ENCODE measurements at regions not wholly inside any gene's neighbourhood (a gene's known extent, or its start where the extent isn't known, plus 50 kb on each side); places are given as distances from the start of the nearest gene placed in this dataset.

GRCh38 chr12:92464911-92465310 lies 237.9 kb upstream of the PLEKHG7 start:
- H3K27ac ChIP-seq (ENCODE audit: low read depth in 2 of 2, low read length in 1 of 2), result no peak overlapping the region
- no peak for DNase-seq

More at GRCh38 chr12:92464911-92465310, 237.9 kb upstream of the PLEKHG7 start:
- Histone ChIP-seq H4K20me1 (ENCODE audit: insufficient read depth) (no peaks in the 10 kb centered on the region), H3K79me2 (ENCODE audit: insufficient read depth) (no peaks in the 10 kb centered on the region), H3K9ac (no peak overlapping the region), H3K4me2 (no peak overlapping the region), H3K9me3 (no peaks in the 10 kb centered on the region), H2AFZ (ENCODE audit: low read depth) (no peak overlapping the region), H3K27me3 (ENCODE audit: insufficient read depth) (no peaks in the 10 kb centered on the region), H3K4me3 (ENCODE audit: low read depth in 2 of 2, low read length in 1 of 2) (no peak overlapping the region), H3K9me2 (no peaks in the 10 kb centered on the region; the same call in 1 of the 2 replicates), H3F3A (replicated peaks; ENCODE audit: insufficient read depth) (no peaks in the 10 kb centered on the region), H3K4me1 (ENCODE audit: control insufficient read depth in 1 of 2, insufficient read depth in 2 of 2, low read depth in 1 of 2, low read length in 1 of 2) (no peaks in the 10 kb centered on the region; a peak in 1 of 4 replicates), H3K36me3 (replicated peaks in 1 of 2; ENCODE audit: control insufficient read depth in 1 of 2, insufficient read depth in 2 of 2, low read length in 1 of 2) (no peaks in the 10 kb centered on the region)
- POLR2A ChIA-PET, result no interaction called here
- 52% methylated on average over 3 of the region's 3 CpGs for WGBS (ENCODE audit: low lambda C conversion rate)
- no peak for TF ChIP-seq CTCF (IDR thresholded peaks at IDR 0.05)
- no peak for TF ChIP-seq GATA2 (CRISPR knock-in tag; IDR thresholded peaks at IDR 0.05)
- TF ChIP-seq NFIC (IDR thresholded peaks at IDR 0.05; ENCODE audit: borderline replicate concordance), result no peak
- no peak for TF ChIP-seq FOSL2 (IDR thresholded peaks at IDR 0.05; ENCODE audit: borderline replicate concordance, low read depth)
- no peak for TF ChIP-seq RAD21 (IDR thresholded peaks at IDR 0.05; ENCODE audit: low read length)
- TF ChIP-seq RCOR1 (IDR thresholded peaks at IDR 0.05; ENCODE audit: low read length), result no peak
- no peak for TF ChIP-seq REST (IDR thresholded peaks at IDR 0.05; ENCODE audit: low read depth, low read length)
- no peak for TF ChIP-seq MXI1 (IDR thresholded peaks at IDR 0.05; ENCODE audit: low read depth, low read length)
- no peak for TF ChIP-seq SMC3 (IDR thresholded peaks at IDR 0.05; ENCODE audit: low read depth, low read length)
- no peak for TF ChIP-seq PBX3 (IDR thresholded peaks at IDR 0.05)
- no peak for TF ChIP-seq CHD2 (IDR thresholded peaks at IDR 0.05; ENCODE audit: low read length, partially characterized antibody)
- CTCF ChIA-PET, result no interaction called here
